Caco-2 (cell line): ENCODE measurements at regions not wholly inside any gene's neighbourhood (a gene's known extent, or its start where the extent isn't known, plus 50 kb on each side); places are given as distances from the start of the nearest gene placed in this dataset.

ENCODE experiments used
- BruUV-seq: library from RNA; stranded (reverse); fragments of 400-500 nt; replicated peaks from 2 replicates; lab custom pipeline; 2021; lab: Mats Ljungman, UMichigan
- CTCF ChIA-PET: fragments of 300-600 bp; sonication (Branson Sonifier 250); formaldehyde crosslinking; loops from one replicate; lab custom pipeline; 2022; ENCODE audit warnings: antibody characterized with exemption; lab: Charles Lee
- POLR2A ChIA-PET: fragments of 300-600 bp; sonication (Branson Sonifier 250); formaldehyde crosslinking; loops from one replicate; lab custom pipeline; 2022; ENCODE audit warnings: antibody characterized with exemption; lab: Charles Lee
- DNase-seq, 2 experiments: peaks; one replicate each; pipeline versions ENCODE4 v3.0.0 to v3.0.0-alpha.2; 2020 to 2022
- H3K27me3 ChIP-seq: replicated peaks from 2 replicates; pipeline ENCODE4 v1.6.0; 2011; ENCODE audit warnings: low read length; ENCODE audit not compliant: control insufficient read depth, insufficient read depth
- H3K36me3 ChIP-seq: 2 replicates; pipeline ENCODE4 v1.5.1; 2011; ENCODE audit warnings: low read length; ENCODE audit not compliant: control insufficient read depth, insufficient read depth
- H3K4me1 ChIP-seq: fragments of 250-450 bp; sonication (Bioruptor Pico); 2 replicates; pipeline ENCODE4 v1.5.1; 2020; ENCODE audit warnings: mild to moderate bottlenecking
- H3K4me3 ChIP-seq: 2 replicates; pipeline ENCODE4 v1.5.1; 2011; ENCODE audit warnings: low read depth, mild to moderate bottlenecking, control low read depth, low read length
- H3K9me3 ChIP-seq: fragments of 250-450 bp; sonication (Bioruptor Pico); 2 replicates; pipeline ENCODE4 v1.5.1; 2020; ENCODE audit warnings: mild to moderate bottlenecking, moderate library complexity
- H3K27ac Mint-ChIP-seq: one replicate; pipeline ENCODE4 v1.8.0; 2022; ENCODE audit warnings: mixed read lengths; ENCODE audit not compliant: unreplicated experiment
- H3K27me3 Mint-ChIP-seq: one replicate; pipeline ENCODE4 v1.8.0; 2022; ENCODE audit warnings: mixed read lengths; ENCODE audit not compliant: insufficient read depth, unreplicated experiment
- H3K36me3 Mint-ChIP-seq: one replicate; pipeline ENCODE4 v1.8.0; 2022; ENCODE audit warnings: mild to moderate bottlenecking, mixed read lengths; ENCODE audit not compliant: insufficient read depth, unreplicated experiment
- H3K4me1 Mint-ChIP-seq: one replicate; pipeline ENCODE4 v1.8.0; 2022; ENCODE audit warnings: low read depth, mixed read lengths; ENCODE audit not compliant: unreplicated experiment
- H3K4me3 Mint-ChIP-seq: one replicate; pipeline ENCODE4 v1.8.0; 2022; ENCODE audit warnings: mild to moderate bottlenecking, moderate library complexity, mixed read lengths; ENCODE audit not compliant: unreplicated experiment
- H3K9me3 Mint-ChIP-seq: one replicate; pipeline ENCODE4 v1.8.0; 2022; ENCODE audit warnings: mixed read lengths; ENCODE audit not compliant: unreplicated experiment
- intact Hi-C: fragments of 100-400 bp; cut with micrococcal nuclease; formaldehyde crosslinking; loops from one replicate; pipeline ENCODE4 v1.10.0; 2022; ENCODE audit not compliant: unreplicated experiment
- TF ChIP-seq, protein P1 (sequence below), 2 experiments: fragments of 200-600 bp in 1 of 2; IDR thresholded peaks; 1 replicate in 1 of 2; 2 replicates in 1 of 2; pipeline versions ENCODE4 v1.5.1 to v1.8.0; 2011 to 2022; ENCODE audit warnings: antibody characterized with exemption in 1 of 2, control low read depth in 1 of 2, inconsistent platforms in 1 of 2, low read depth in 1 of 2, low read length in 1 of 2, mild to moderate bottlenecking in 1 of 2, moderate library complexity in 1 of 2; ENCODE audit not compliant: insufficient read depth in 1 of 2, severe bottlenecking in 1 of 2, unreplicated experiment in 1 of 2

GRCh38 chr17:77318021-77318420 is 177.3 kb downstream of the SEC14L1 start:
- Histone ChIP-seq H3K27me3 (no peaks in the 10 kb centered on the region), H3K9me3 (no peaks in the 10 kb centered on the region), H3K4me1 (peaks cover 65% of the 10 kb centered on the region), H3K4me3 (no peak overlapping the region), H3K36me3 (peaks cover 1% of the 10 kb centered on the region)
- no peaks in the 10 kb centered on the region for H3K9me3 Mint-ChIP-seq
- DNase-seq = peak in 1 of 2 experiments; percentile 21
- H3K27me3 Mint-ChIP-seq = no peaks in the 10 kb centered on the region
- peaks cover 47% of the 10 kb centered on the region for H3K36me3 Mint-ChIP-seq
- H3K4me1 Mint-ChIP-seq = peaks cover 34% of the 10 kb centered on the region
- no peak overlapping the region for H3K4me3 Mint-ChIP-seq
- ChIA-PET POLR2A (no interaction called here), CTCF (no interaction called here)
- intact Hi-C loops = no loop called here
- TF ChIP-seq, protein P1, sequence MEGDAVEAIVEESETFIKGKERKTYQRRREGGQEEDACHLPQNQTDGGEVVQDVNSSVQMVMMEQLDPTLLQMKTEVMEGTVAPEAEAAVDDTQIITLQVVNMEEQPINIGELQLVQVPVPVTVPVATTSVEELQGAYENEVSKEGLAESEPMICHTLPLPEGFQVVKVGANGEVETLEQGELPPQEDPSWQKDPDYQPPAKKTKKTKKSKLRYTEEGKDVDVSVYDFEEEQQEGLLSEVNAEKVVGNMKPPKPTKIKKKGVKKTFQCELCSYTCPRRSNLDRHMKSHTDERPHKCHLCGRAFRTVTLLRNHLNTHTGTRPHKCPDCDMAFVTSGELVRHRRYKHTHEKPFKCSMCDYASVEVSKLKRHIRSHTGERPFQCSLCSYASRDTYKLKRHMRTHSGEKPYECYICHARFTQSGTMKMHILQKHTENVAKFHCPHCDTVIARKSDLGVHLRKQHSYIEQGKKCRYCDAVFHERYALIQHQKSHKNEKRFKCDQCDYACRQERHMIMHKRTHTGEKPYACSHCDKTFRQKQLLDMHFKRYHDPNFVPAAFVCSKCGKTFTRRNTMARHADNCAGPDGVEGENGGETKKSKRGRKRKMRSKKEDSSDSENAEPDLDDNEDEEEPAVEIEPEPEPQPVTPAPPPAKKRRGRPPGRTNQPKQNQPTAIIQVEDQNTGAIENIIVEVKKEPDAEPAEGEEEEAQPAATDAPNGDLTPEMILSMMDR (IDR thresholded peaks at IDR 0.05; ENCODE audit: insufficient read depth in 1 of 2, low read depth in 1 of 2, low read length in 1 of 2, severe bottlenecking in 1 of 2, unreplicated experiment in 1 of 2) = no peak
- peak overlapping the region; percentile 85 for H3K27ac Mint-ChIP-seq
- BruUV-seq = no TSS peak

GRCh38 chr17:77318491-77319210 is 177.9 kb downstream of the SEC14L1 start:
- TF ChIP-seq, protein P1 (IDR thresholded peaks at IDR 0.05; ENCODE audit: insufficient read depth in 1 of 2, low read depth in 1 of 2, low read length in 1 of 2, severe bottlenecking in 1 of 2, unreplicated experiment in 1 of 2) = no peak
- CTCF ChIA-PET = no interaction called here
- H3K4me3 ChIP-seq = no peak overlapping the region
- DNase-seq = peak in 1 of 2 experiments; percentile 24
- H3K36me3 ChIP-seq = peaks cover 1% of the 10 kb centered on the region
- H3K27me3 Mint-ChIP-seq = no peaks in the 10 kb centered on the region
- H3K4me3 Mint-ChIP-seq = peak overlapping the region; percentile 40
- H3K36me3 Mint-ChIP-seq = peaks cover 48% of the 10 kb centered on the region
- no peaks in the 10 kb centered on the region for H3K9me3 ChIP-seq
- H3K9me3 Mint-ChIP-seq = no peaks in the 10 kb centered on the region
- H3K4me1 ChIP-seq = peaks cover 65% of the 10 kb centered on the region
- POLR2A ChIA-PET = no interaction called here
- H3K27me3 ChIP-seq = no peaks in the 10 kb centered on the region
- peak overlapping the region; percentile 85 for H3K27ac Mint-ChIP-seq
- H3K4me1 Mint-ChIP-seq = peaks cover 34% of the 10 kb centered on the region
- intact Hi-C loops = no loop called here
- no TSS peak for BruUV-seq

- ChIA-PET POLR2A (no interaction called here), CTCF (no interaction called here)
- TF ChIP-seq, protein P1 (IDR thresholded peaks at IDR 0.05; ENCODE audit: insufficient read depth in 1 of 2, low read depth in 1 of 2, low read length in 1 of 2, severe bottlenecking in 1 of 2, unreplicated experiment in 1 of 2) = no peak
- peaks cover 1% of the 10 kb centered on the region for H3K36me3 ChIP-seq
- intact Hi-C loops = no loop called here
- H3K4me1 ChIP-seq = peaks cover 65% of the 10 kb centered on the region
- peak; percentile 58 to 75 for DNase-seq
- BruUV-seq = no TSS peak
- no peaks in the 10 kb centered on the region for H3K27me3 ChIP-seq
- Mint-ChIP-seq H3K4me1 (peaks cover 42% of the 10 kb centered on the region), H3K27ac (peak overlapping the region; percentile 85), H3K27me3 (no peaks in the 10 kb centered on the region), H3K36me3 (peaks cover 55% of the 10 kb centered on the region), H3K9me3 (no peaks in the 10 kb centered on the region), H3K4me3 (peak overlapping the region; percentile 40)
- no peak overlapping the region for H3K4me3 ChIP-seq
- H3K9me3 ChIP-seq = no peaks in the 10 kb centered on the region
Observed at GRCh38 chr17:77319211-77320043, 178.7 kb downstream of the SEC14L1 start.
